ENCODE measurements at regions not wholly inside any gene's neighbourhood (a gene's known extent, or its start where the extent isn't known, plus 50 kb on each side); places are given as distances from the start of the nearest gene placed in this dataset.

- TF ChIP-seq YY1 (IDR thresholded peaks at IDR 0.05) (no peak), GABPA (IDR thresholded peaks at IDR 0.05 in 1 of 2, conservative IDR thresholded peaks at IDR 0.05 in 1 of 2) (no peak), JUND (IDR thresholded peaks at IDR 0.05) (no peak), EGR1 (IDR thresholded peaks at IDR 0.05; ENCODE audit: low read depth in 2 of 2) (no peak), RAD21 (IDR thresholded peaks at IDR 0.05) (peak; percentile 48 to 64)
- TF ChIP-seq, protein P1, sequence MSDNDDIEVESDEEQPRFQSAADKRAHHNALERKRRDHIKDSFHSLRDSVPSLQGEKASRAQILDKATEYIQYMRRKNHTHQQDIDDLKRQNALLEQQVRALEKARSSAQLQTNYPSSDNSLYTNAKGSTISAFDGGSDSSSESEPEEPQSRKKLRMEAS (IDR thresholded peaks at IDR 0.05) = no peak
- TF ChIP-seq, protein P2, sequence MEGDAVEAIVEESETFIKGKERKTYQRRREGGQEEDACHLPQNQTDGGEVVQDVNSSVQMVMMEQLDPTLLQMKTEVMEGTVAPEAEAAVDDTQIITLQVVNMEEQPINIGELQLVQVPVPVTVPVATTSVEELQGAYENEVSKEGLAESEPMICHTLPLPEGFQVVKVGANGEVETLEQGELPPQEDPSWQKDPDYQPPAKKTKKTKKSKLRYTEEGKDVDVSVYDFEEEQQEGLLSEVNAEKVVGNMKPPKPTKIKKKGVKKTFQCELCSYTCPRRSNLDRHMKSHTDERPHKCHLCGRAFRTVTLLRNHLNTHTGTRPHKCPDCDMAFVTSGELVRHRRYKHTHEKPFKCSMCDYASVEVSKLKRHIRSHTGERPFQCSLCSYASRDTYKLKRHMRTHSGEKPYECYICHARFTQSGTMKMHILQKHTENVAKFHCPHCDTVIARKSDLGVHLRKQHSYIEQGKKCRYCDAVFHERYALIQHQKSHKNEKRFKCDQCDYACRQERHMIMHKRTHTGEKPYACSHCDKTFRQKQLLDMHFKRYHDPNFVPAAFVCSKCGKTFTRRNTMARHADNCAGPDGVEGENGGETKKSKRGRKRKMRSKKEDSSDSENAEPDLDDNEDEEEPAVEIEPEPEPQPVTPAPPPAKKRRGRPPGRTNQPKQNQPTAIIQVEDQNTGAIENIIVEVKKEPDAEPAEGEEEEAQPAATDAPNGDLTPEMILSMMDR (IDR thresholded peaks at IDR 0.05; ENCODE audit: low read depth, low read length, missing input control) = peak; percentile 23
- TF ChIP-seq, protein P3, sequence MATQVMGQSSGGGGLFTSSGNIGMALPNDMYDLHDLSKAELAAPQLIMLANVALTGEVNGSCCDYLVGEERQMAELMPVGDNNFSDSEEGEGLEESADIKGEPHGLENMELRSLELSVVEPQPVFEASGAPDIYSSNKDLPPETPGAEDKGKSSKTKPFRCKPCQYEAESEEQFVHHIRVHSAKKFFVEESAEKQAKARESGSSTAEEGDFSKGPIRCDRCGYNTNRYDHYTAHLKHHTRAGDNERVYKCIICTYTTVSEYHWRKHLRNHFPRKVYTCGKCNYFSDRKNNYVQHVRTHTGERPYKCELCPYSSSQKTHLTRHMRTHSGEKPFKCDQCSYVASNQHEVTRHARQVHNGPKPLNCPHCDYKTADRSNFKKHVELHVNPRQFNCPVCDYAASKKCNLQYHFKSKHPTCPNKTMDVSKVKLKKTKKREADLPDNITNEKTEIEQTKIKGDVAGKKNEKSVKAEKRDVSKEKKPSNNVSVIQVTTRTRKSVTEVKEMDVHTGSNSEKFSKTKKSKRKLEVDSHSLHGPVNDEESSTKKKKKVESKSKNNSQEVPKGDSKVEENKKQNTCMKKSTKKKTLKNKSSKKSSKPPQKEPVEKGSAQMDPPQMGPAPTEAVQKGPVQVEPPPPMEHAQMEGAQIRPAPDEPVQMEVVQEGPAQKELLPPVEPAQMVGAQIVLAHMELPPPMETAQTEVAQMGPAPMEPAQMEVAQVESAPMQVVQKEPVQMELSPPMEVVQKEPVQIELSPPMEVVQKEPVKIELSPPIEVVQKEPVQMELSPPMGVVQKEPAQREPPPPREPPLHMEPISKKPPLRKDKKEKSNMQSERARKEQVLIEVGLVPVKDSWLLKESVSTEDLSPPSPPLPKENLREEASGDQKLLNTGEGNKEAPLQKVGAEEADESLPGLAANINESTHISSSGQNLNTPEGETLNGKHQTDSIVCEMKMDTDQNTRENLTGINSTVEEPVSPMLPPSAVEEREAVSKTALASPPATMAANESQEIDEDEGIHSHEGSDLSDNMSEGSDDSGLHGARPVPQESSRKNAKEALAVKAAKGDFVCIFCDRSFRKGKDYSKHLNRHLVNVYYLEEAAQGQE (IDR thresholded peaks at IDR 0.05) = no peak
These were observed 58.2 kb upstream of the DYNLT3 start for GRCh38 chrX:37905436-37906147.
